H9 (cell line): ENCODE measurements at regions not wholly inside any gene's neighbourhood (a gene's known extent, or its start where the extent isn't known, plus 50 kb on each side); places are given as distances from the start of the nearest gene placed in this dataset.

Experiments
- DNase-seq: peaks from one replicate; pipeline ENCODE4 v3.0.0-alpha.2; 2017
- H2AFZ ChIP-seq: one replicate; pipeline ENCODE4 v1.6.1; 2013; ENCODE audit warnings: mild to moderate bottlenecking, low read length, control low read depth, moderate library complexity
- H2AK5ac ChIP-seq: 2 replicates; pipeline ENCODE4 v1.6.1; 2013; ENCODE audit warnings: low read length, control low read depth, mixed read lengths; ENCODE audit not compliant: insufficient read length
- H2BK120ac ChIP-seq: one replicate; pipeline ENCODE4 v1.6.1; 2013; ENCODE audit warnings: low read depth, mild to moderate bottlenecking, low read length, control low read depth, inconsistent platforms; ENCODE audit not compliant: poor library complexity, severe bottlenecking
- H2BK12ac ChIP-seq: 2 replicates; pipeline ENCODE4 v1.6.1; 2013; ENCODE audit warnings: low read length, control low read depth, mixed read lengths, low read depth; ENCODE audit not compliant: insufficient read length
- H2BK15ac ChIP-seq: 2 replicates; pipeline ENCODE4 v1.6.1; 2013; ENCODE audit warnings: low read depth, low read length, control low read depth
- H2BK20ac ChIP-seq: one replicate; pipeline ENCODE4 v1.6.1; 2013; ENCODE audit warnings: low read depth, mild to moderate bottlenecking, low read length, control low read depth, inconsistent platforms; ENCODE audit not compliant: poor library complexity, severe bottlenecking
- H2BK5ac ChIP-seq: 2 replicates; pipeline ENCODE4 v1.6.1; 2013; ENCODE audit warnings: low read length, control low read depth, mixed read lengths; ENCODE audit not compliant: insufficient read length
- H3K14ac ChIP-seq: 2 replicates; pipeline ENCODE4 v1.6.1; 2013; ENCODE audit warnings: low read length, control low read depth; ENCODE audit not compliant: insufficient read depth
- H3K18ac ChIP-seq: 2 replicates; pipeline ENCODE4 v1.6.1; 2013; ENCODE audit warnings: low read depth, mild to moderate bottlenecking, mixed read lengths, low read length, control low read depth; ENCODE audit not compliant: insufficient read length
- H3K23ac ChIP-seq: 2 replicates; pipeline ENCODE4 v1.6.1; 2013; ENCODE audit warnings: low read length, control low read depth, mixed read lengths, low read depth; ENCODE audit not compliant: insufficient read length
- H3K23me2 ChIP-seq: 2 replicates; pipeline ENCODE4 v1.6.1; 2013; ENCODE audit warnings: low read depth, mild to moderate bottlenecking, mixed read lengths, low read length, control low read depth; ENCODE audit not compliant: insufficient read length, poor library complexity, severe bottlenecking
- H3K27ac ChIP-seq: 2 replicates; pipeline ENCODE4 v1.5.1; 2013; ENCODE audit warnings: low read length, control low read depth, mixed read lengths, low read depth; ENCODE audit not compliant: insufficient read length
- H3K27me3 ChIP-seq: 2 replicates; pipeline ENCODE4 v1.6.1; 2013; ENCODE audit warnings: low read length, control low read depth, inconsistent platforms; ENCODE audit not compliant: insufficient read depth
- H3K4ac ChIP-seq: 2 replicates; pipeline ENCODE4 v1.6.1; 2013; ENCODE audit warnings: low read depth, mild to moderate bottlenecking, control low read depth, inconsistent platforms, low read length, moderate library complexity
- H3K4me1 ChIP-seq: 2 replicates; pipeline ENCODE4 v1.6.1; 2013; ENCODE audit warnings: low read length, control low read depth, inconsistent platforms; ENCODE audit not compliant: insufficient read depth
- H3K4me2 ChIP-seq: 2 replicates; pipeline ENCODE4 v1.6.1; 2013; ENCODE audit warnings: low read length, control low read depth, mixed read lengths; ENCODE audit not compliant: insufficient read length, insufficient read depth
- H3K56ac ChIP-seq: 2 replicates; pipeline ENCODE4 v1.6.1; 2013; ENCODE audit warnings: low read depth, mild to moderate bottlenecking, mixed read lengths, low read length, control low read depth; ENCODE audit not compliant: insufficient read length
- H3K79me1 ChIP-seq: 2 replicates; pipeline ENCODE4 v1.6.1; 2013; ENCODE audit warnings: low read depth, mild to moderate bottlenecking, moderate library complexity, low read length, control low read depth, inconsistent platforms; ENCODE audit not compliant: insufficient read depth, poor library complexity, severe bottlenecking
- H3K79me2 ChIP-seq: 2 replicates; pipeline ENCODE4 v1.6.1; 2013; ENCODE audit warnings: low read length, control low read depth, inconsistent platforms; ENCODE audit not compliant: insufficient read depth
- H3K9ac ChIP-seq: 2 replicates; pipeline ENCODE4 v1.6.1; 2013; ENCODE audit warnings: low read length, control low read depth, mixed read lengths; ENCODE audit not compliant: insufficient read length; ENCODE audit errors: extremely low read depth
- H3K9me3 ChIP-seq: one replicate; pipeline ENCODE4 v1.6.1; 2013; ENCODE audit warnings: low read depth, low read length, inconsistent platforms; ENCODE audit not compliant: control insufficient read depth
- H3T11ph ChIP-seq: one replicate; pipeline ENCODE4 v1.6.1; 2013; ENCODE audit warnings: mild to moderate bottlenecking, low read length, control low read depth, inconsistent platforms
- H4K20me1 ChIP-seq: one replicate; pipeline ENCODE4 v1.6.1; 2013; ENCODE audit not compliant: control insufficient read depth, insufficient read length, insufficient read depth
- H4K5ac ChIP-seq: 2 replicates; pipeline ENCODE4 v1.6.1; 2013; ENCODE audit warnings: low read depth, mild to moderate bottlenecking, mixed read lengths, low read length, control low read depth; ENCODE audit not compliant: insufficient read length
- H4K8ac ChIP-seq: replicated peaks from 2 replicates; pipeline ENCODE4 v1.6.1; 2013; ENCODE audit warnings: low read length, control low read depth, mixed read lengths, low read depth; ENCODE audit not compliant: insufficient read length
- H4K91ac ChIP-seq: 2 replicates; pipeline ENCODE4 v1.6.1; 2013; ENCODE audit warnings: low read depth, mild to moderate bottlenecking, moderate library complexity, mixed read lengths, low read length, control low read depth; ENCODE audit not compliant: insufficient read length
- H3K27ac Mint-ChIP-seq, 3 experiments: 2 replicates in 2 of 3; 3 replicates in 1 of 3; pipeline ENCODE4 v1.8.0; 2020 to 2021; ENCODE audit warnings: mixed read lengths in 3 of 3, mild to moderate bottlenecking in 1 of 3, moderate library complexity in 1 of 3
- H3K27me3 Mint-ChIP-seq: 2 replicates; pipeline ENCODE4 v1.8.0; 2021; ENCODE audit warnings: low read depth, mild to moderate bottlenecking, moderate library complexity, mixed read lengths
- H3K36me3 Mint-ChIP-seq, 3 experiments: 2 replicates in 2 of 3; 3 replicates in 1 of 3; pipeline ENCODE4 v1.8.0; 2020 to 2021; ENCODE audit warnings: low read depth in 3 of 3, mixed read lengths in 3 of 3; ENCODE audit not compliant: insufficient read depth in 1 of 3
- H3K4me1 Mint-ChIP-seq, 2 experiments: 2 replicates each; pipeline ENCODE4 v1.8.0; 2020; ENCODE audit warnings: mixed read lengths in 2 of 2
- H3K4me3 Mint-ChIP-seq, 2 experiments: 2 replicates in 1 of 2; 3 replicates in 1 of 2; pipeline ENCODE4 v1.8.0; 2020 to 2021; ENCODE audit warnings: mild to moderate bottlenecking in 2 of 2, mixed read lengths in 2 of 2, moderate library complexity in 1 of 2
- H3K9me3 Mint-ChIP-seq, 2 experiments: 2 replicates in 1 of 2; 3 replicates in 1 of 2; pipeline ENCODE4 v1.8.0; 2020; ENCODE audit warnings: mild to moderate bottlenecking in 2 of 2, mixed read lengths in 2 of 2, moderate library complexity in 1 of 2
- CTCF ChIP-seq: fragments of 200-600 bp; sonication (generic); conservative IDR thresholded peaks from 3 replicates; pipeline ENCODE4 v1.8.0; 2021; ENCODE audit warnings: antibody characterized with exemption, mild to moderate bottlenecking
- WGBS: extraction: QIAGEN DNeasy Blood & Tissue Kit; methylation state at CpG from one replicate; pipeline ENCODE4 v1.1.7; 2013; ENCODE audit warnings: missing lambda C conversion rate, low lambda C conversion rate, mixed read lengths; ENCODE audit not compliant: insufficient read length; ENCODE audit errors: extremely low coverage; 5-methylcytosine and 5-hydroxymethylcytosine counted together

GRCh38 chr1:36620142-36620541 is 137.4 kb upstream of the CSF3R start:
- no peaks in the 10 kb centered on the region for H3K9me3 ChIP-seq
- WGBS, result no CpG with 5 or more reads among the region's 5 CpGs

More at GRCh38 chr1:36620142-36620541, 137.4 kb upstream of the CSF3R start:
- Histone ChIP-seq H2BK12ac (no peak overlapping the region), H4K20me1 (no peaks in the 10 kb centered on the region), H3K23me2 (no peaks in the 10 kb centered on the region), H3T11ph (no peak overlapping the region), H3K18ac (no peak overlapping the region), H2BK5ac (no peak overlapping the region), H2BK15ac (no peak overlapping the region), H3K4me1 (peaks cover 7% of the 10 kb centered on the region; the same call in 1 of the 2 replicates), H2BK20ac (no peak overlapping the region), H3K27me3 (no peaks in the 10 kb centered on the region), H3K79me1 (no peaks in the 10 kb centered on the region), H3K4me2 (no peak overlapping the region), H3K9ac (no peak overlapping the region), H3K56ac (no peak overlapping the region), H2AK5ac (no peak overlapping the region), H4K91ac (no peak overlapping the region), H3K27ac (no peak overlapping the region), H3K4ac (no peak overlapping the region), H2AFZ (no peak overlapping the region), H2BK120ac (no peak overlapping the region), H3K79me2 (no peaks in the 10 kb centered on the region), H3K14ac (no peak overlapping the region), H4K8ac (no peak overlapping the region), H4K5ac (no peak overlapping the region), H3K23ac (no peak overlapping the region)
- Mint-ChIP-seq H3K4me3 (no peak overlapping the region), H3K9me3 (peaks cover 13 to 14% of the 10 kb centered on the region in 2 experiments), H3K36me3 (peaks cover 0 to 13% (median 0%) of the 10 kb centered on the region in 3 experiments; a peak in 1 of 7 replicates), H3K27ac (no peak overlapping the region), H3K27me3 (peaks cover 3% of the 10 kb centered on the region; the same call in 1 of the 2 replicates), H3K4me1 (peaks cover 10 to 12% of the 10 kb centered on the region in 2 experiments)
- no peak for DNase-seq
- TF ChIP-seq CTCF, result no peak
